ENCODE measurements at regions not wholly inside any gene's neighbourhood (a gene's known extent, or its start where the extent isn't known, plus 50 kb on each side); places are given as distances from the start of the nearest gene placed in this dataset.

GRCh38 chr11:81005595-81005994, 1564.8 kb upstream of the TENM4 start:
- Histone ChIP-seq H2AFZ (ENCODE audit: low read length) (no peak overlapping the region), H3K9ac (replicated peaks in 1 of 4; ENCODE audit: extremely low read depth in 1 of 4, low read depth in 3 of 4, low read length in 3 of 4) (no peak overlapping the region), H3K4ac (replicated peaks; ENCODE audit: insufficient read length, low read depth, low read length) (no peak overlapping the region), H3K4me3 (ENCODE audit: extremely low read depth in 1 of 4, insufficient read depth in 2 of 4, low read depth in 3 of 4, low read length in 4 of 4) (no peak overlapping the region), H4K20me1 (replicated peaks in 1 of 2; ENCODE audit: control insufficient read depth in 1 of 2, insufficient read depth in 2 of 2, low read length in 2 of 2) (no peaks in the 10 kb centered on the region), H3K23me2 (ENCODE audit: low read depth, low read length) (no peaks in the 10 kb centered on the region; the same call in 1 of the 2 replicates), H3K36me3 (ENCODE audit: control insufficient read depth in 2 of 4, insufficient read depth in 4 of 4, low read length in 3 of 4) (no peaks in the 10 kb centered on the region), H3K27ac (ENCODE audit: low read depth, low read length) (no peak overlapping the region), H3K9me3 (ENCODE audit: insufficient read depth in 2 of 2, low read depth in 1 of 2, low read length in 1 of 2) (no peaks in the 10 kb centered on the region), H4K8ac (ENCODE audit: extremely low read depth, insufficient read depth, low read length) (no peak overlapping the region), H2BK20ac (ENCODE audit: low read length) (no peak overlapping the region), H3K14ac (ENCODE audit: insufficient read length) (no peak overlapping the region), H4K5ac (ENCODE audit: insufficient read length, low read depth, low read length) (no peak overlapping the region), H3K18ac (ENCODE audit: extremely low read depth, low read length) (no peak overlapping the region), H3K23ac (ENCODE audit: insufficient read length) (no peak overlapping the region), H3K79me2 (ENCODE audit: control insufficient read depth in 1 of 2, insufficient read depth in 2 of 2, low read length in 2 of 2) (no peaks in the 10 kb centered on the region), H3K56ac (replicated peaks; ENCODE audit: insufficient read length, low read depth, low read length) (no peak overlapping the region), H2BK120ac (replicated peaks; ENCODE audit: low read depth, low read length) (no peak overlapping the region), H3K4me2 (ENCODE audit: insufficient read depth in 1 of 2, low read depth in 2 of 2, low read length in 2 of 2) (no peak overlapping the region), H3K27me3 (replicated peaks in 1 of 4; ENCODE audit: control insufficient read depth in 3 of 4, extremely low read depth in 1 of 4, insufficient read depth in 3 of 4, low read length in 3 of 4) (no peaks in the 10 kb centered on the region), H3K79me1 (ENCODE audit: low read depth, low read length) (no peaks in the 10 kb centered on the region), H3K4me1 (replicated peaks in 1 of 4; ENCODE audit: control insufficient read depth in 3 of 4, insufficient read depth in 4 of 4, low read length in 3 of 4) (no peaks in the 10 kb centered on the region), H4K91ac (replicated peaks; ENCODE audit: insufficient read length, low read length) (no peak overlapping the region), H2BK15ac (ENCODE audit: low read length) (no peak overlapping the region), H2BK5ac (ENCODE audit: low read depth, low read length) (no peak overlapping the region), H2BK12ac (ENCODE audit: low read depth, low read length) (no peak overlapping the region), H2AK5ac (ENCODE audit: low read depth, low read length) (no peak overlapping the region)
- ChIA-PET CTCF (ENCODE audit: partially characterized antibody) (interaction anchor here (0.6 to 1.2 kb wide), 2 partner anchors 12 to 1661 kb away, joined by 3 read pairs; no protein-coding TSS in a partner anchor), POLR2A (ENCODE audit: partially characterized antibody) (no interaction called here)
- 93% methylated on average over 2 of the region's 2 CpGs; no CpG with 5 or more reads in 1 of the 2 experiments for WGBS, 2 experiments (ENCODE audit: extremely low coverage in 1 of 2, insufficient coverage in 1 of 2, insufficient read length in 1 of 2, insufficient replicate concordance in 2 of 2, low coverage in 1 of 2, low lambda C conversion rate in 2 of 2, missing lambda C conversion rate in 1 of 2)
- no peak for FAIRE-seq
- DNase-seq (ENCODE audit: low read depth in 1 of 2, low spot score in 2 of 2), result no peak
- TF ChIP-seq SP4 (IDR thresholded peaks at IDR 0.05; ENCODE audit: low read length) (no peak), TAF1 (IDR thresholded peaks at IDR 0.05; ENCODE audit: low read depth, low read length) (no peak), JUND (IDR thresholded peaks at IDR 0.05; ENCODE audit: low read length) (no peak), BACH1 (IDR thresholded peaks at IDR 0.05; ENCODE audit: low read length) (no peak), RAD21 (IDR thresholded peaks at IDR 0.05 in 1 of 2, conservative IDR thresholded peaks at IDR 0.05 in 1 of 2; ENCODE audit: low read depth in 2 of 2, low read length in 2 of 2) (no peak), RNF2 (IDR thresholded peaks at IDR 0.05; ENCODE audit: borderline replicate concordance, low read depth, low read length, missing control alignments, poor library complexity, severe bottlenecking) (no peak), KDM5A (IDR thresholded peaks at IDR 0.05; ENCODE audit: low read length) (no peak), CTBP2 (IDR thresholded peaks at IDR 0.05; ENCODE audit: borderline replicate concordance, insufficient read depth, insufficient read length, low read length) (no peak), TAF7 (optimal IDR thresholded peaks at IDR 0.05; ENCODE audit: borderline replicate concordance, low read depth, low read length) (no peak), SP2 (IDR thresholded peaks at IDR 0.05; ENCODE audit: low read length) (no peak), BCL11A (IDR thresholded peaks at IDR 0.05; ENCODE audit: low read depth in 2 of 2, low read length in 2 of 2) (no peak), SIX5 (IDR thresholded peaks at IDR 0.05; ENCODE audit: low read depth, low read length) (no peak)

Data from H1 (cell line).